GM18505 (cell line): ENCODE measurements at regions not wholly inside any gene's neighbourhood (a gene's known extent, or its start where the extent isn't known, plus 50 kb on each side); places are given as distances from the start of the nearest gene placed in this dataset.
"Not testable (repeated sequence)": the region's sequence is repeated elsewhere in the genome, so short reads cannot be mapped to it uniquely, and the experiment has no call there.

Experiments used
- ATAC-seq: cut with Tn5 transposase; IDR thresholded peaks from one replicate; pipeline ENCODE4 v1.9.1; 2021; ENCODE audit not compliant: unreplicated experiment
- POLR2A ChIP-seq: IDR thresholded peaks from 4 replicates; pipeline ENCODE4 v1.6.1; 2011; ENCODE audit warnings: borderline replicate concordance; ENCODE audit not compliant: insufficient read depth, insufficient read length; ENCODE audit errors: extremely low read depth

DNA sequence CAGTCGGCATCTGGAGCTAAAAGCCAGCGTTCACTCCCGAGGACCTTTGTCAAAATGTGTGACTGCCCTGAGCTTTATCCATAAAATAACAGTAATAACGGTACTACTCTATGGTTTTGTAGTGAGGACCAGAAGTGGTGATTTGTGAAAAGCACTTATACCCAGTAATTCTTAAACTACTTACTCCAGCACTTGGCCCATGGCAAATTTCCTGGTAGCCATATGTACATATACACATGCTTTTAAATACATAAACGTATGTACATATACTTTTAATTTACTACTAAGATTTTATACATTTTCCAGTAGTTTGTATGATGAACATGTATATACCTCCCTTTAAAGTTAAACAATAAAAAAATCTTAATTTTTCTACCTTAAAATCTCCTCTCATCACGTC lies 163.8 kb upstream of the TMEM132C start:
- TF ChIP-seq POLR2A = no peak
- no peak for ATAC-seq

DNA sequence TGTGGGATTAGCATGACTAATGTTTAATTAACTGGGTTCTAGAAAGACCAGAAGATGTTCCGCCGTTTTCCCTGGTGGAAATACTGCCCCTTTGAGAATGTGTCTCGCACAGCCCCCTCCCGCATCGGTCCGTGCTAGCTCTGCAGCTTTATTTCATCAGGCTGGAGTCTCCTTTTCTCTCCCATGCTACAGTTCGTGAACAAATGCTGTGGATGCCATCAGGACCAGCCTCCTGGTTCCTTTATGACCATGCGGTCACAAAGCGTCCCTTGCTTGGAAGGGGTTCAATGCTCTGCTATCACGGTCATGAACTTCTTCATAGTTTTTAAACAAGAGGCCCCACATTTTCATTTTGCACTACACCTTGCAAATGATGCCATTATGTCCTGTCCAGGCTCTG lies 157.7 kb upstream of the TMEM132C start:
- ATAC-seq = no peak
- TF ChIP-seq POLR2A = no peak

DNA sequence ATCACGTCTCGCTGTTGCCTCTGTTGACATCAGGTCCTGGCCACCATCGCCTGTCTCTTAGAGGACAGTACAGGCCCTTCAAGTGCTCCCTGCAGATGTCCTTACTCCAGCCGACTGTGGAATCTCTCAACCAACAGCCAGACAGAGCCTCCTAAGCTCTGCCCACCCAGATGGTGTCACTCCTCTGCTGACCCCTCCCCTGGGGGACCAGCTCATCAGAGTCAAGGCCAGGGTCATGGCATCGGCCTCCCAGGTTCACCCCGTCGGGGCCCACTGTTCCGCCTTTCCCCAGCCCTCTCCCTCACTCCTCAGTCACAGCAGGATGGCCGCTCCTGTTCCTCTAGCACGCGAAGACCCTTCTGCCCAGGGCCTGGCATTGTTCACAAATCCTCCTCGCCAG lies 157.3 kb upstream of the TMEM132C start:
- TF ChIP-seq POLR2A = no peak
- no peak for ATAC-seq

DNA sequence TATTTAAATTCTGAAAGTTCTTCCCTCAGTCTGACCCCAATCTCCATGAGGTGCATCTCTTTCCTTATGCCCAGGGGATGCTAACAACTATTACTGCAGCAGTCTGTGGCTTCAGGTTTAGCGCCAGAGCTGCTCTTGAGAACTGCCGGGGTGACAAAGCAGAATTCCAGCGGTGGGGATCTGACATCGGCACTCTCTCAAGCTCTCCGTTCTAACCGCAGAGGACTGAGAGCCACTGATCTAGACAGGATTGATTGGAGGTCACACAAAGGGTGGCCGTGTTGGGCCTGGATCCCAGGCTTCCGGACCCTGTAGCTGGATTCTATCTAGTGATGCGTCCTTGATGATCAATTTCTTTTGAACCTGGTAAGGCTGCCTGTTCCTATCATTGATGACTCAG lies 155.6 kb upstream of the TMEM132C start:
- ATAC-seq = no peak
- TF ChIP-seq POLR2A = no peak

DNA sequence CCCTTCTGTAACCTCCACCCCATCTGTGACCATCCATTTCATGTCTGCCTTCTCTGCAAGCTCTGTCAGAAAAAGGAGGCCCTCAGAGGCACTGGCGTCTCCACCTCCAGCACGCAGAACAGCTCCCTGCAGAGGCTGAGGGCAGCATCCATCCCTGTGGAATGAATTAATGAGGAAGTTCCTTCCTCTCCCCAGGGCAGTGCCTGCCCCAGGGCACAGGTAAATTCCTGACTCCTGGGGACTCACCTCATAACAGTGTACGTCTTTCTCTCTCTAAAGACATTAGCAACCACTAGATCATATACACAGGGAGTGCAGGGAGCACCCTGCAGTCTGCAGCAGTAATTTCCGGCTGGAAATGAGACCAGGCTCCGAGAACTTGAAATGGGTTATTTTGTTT lies 155.0 kb upstream of the TMEM132C start:
- TF ChIP-seq POLR2A = no peak
- no peak for ATAC-seq

DNA sequence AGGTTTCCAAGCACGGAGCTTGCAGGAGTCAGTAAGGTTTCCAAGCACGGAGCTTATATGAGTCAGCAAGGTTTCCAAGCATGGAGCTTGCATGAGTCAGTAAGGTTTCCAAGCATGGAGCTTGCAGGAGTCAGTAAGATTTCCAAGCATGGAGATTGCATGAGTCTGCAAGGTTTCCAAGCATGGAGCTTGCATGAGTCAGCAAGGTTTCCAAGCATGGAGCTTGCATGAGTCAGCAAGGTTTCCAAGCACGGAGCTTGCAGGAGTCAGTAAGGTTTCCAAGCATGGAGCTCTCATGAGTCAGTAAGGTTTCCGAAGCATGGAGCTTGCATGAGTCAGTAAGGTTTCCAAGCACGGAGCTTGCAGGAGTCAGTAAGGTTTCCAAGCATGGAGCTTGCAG lies 153.7 kb upstream of the TMEM132C start:
- not testable (repeated sequence) for ATAC-seq

DNA sequence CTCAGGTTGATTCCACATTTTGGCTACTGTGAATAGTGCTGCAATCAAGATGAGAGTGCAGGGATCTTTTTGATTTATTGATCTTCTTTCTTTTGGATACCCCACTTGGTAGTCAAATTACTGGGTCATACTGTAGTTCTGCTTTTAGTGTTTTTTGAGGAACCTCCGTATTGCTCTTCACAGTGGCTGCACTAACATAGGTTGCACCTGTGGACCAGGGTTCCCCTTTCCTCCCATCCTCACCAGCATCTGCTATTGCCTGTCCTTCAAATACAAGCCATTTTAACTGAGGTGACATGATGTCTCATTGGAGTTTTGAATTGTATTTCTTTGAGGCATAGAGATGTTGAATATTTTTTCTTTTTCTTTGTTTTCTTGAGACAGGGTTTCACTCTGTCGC lies 152.5 kb upstream of the TMEM132C start:
- no peak for ATAC-seq
- no peak for TF ChIP-seq POLR2A

DNA sequence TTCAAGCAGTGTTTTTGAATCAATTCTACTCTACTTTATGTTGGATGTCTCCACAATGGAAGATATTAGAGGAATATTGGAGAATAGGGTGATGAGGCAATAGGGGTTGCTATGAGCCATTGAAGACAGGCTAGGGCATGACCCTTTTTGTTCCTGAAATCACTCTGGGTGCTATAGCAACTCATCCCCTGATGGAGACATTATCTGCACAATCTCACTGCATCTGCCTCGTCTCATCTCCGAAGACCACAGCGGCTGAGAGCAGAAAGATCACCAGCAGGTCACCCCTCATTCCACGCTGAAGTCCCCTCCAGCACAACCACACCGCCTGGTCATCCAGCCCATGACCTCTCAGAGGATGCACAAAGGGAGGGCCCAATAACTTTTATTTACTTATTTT lies 150.4 kb upstream of the TMEM132C start:
- TF ChIP-seq POLR2A = no peak
- ATAC-seq = no peak

DNA sequence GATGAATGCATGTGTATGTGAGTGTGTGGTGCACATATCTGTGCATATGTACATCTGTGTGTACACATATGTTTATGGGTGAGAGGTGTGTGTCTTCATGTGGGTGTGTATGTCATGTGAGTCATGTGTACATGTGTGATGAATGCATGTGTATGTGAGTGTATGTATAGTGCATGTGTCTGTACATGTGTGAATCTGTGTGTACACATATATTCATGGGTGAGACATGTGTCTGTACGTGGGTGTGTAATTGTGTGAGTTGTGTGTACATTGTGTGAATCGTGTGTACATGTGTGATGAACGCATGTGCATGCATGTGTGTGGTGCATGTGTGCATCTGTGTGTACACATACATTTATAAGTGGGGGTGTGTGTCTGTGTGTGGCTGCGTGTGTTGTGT lies 146.9 kb upstream of the TMEM132C start:
- ATAC-seq = no peak
- TF ChIP-seq POLR2A = no peak

DNA sequence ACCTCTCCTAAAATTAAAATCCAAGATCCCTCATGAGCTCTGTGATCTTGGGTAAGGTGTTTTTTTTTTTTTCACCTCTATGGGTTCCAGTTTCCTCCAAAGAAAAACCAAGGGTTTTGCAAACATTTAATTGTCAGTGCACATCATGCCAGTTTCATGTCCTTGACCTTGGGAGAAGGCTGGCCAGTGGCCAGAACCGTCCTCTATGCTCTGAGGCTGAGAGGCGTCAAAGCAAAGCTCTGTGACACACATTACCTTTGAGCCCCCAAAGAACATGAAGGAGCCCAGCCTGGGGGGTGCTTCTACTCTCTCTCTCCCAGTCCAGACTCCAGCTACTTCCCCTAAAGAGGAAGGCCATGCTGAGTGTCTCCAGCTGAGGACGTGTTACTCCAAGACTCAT lies 145.5 kb upstream of the TMEM132C start:
- no peak for TF ChIP-seq POLR2A

DNA sequence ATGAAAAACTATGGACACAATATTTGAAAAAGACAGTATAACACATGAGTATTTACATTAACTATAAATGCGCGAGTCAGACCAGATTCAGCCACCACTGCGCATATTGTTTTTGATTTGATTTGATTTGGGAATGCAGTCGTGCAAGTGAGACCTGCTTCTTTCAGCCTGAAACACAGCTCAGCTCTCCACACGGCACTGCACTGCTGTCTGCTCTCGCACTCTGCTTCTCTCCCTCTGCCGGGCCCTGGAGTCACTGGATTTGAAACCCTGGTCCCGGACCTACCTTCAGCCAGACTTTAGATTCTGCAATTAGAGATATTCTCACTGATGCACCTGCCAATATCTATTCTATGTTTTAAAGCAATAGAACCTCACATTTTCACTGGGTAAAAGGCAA lies 143.9 kb upstream of the TMEM132C start:
- no peak for TF ChIP-seq POLR2A
- no peak for ATAC-seq

More for the DNA sequence above, 145.5 kb upstream of the TMEM132C start:
- no peak for ATAC-seq

DNA sequence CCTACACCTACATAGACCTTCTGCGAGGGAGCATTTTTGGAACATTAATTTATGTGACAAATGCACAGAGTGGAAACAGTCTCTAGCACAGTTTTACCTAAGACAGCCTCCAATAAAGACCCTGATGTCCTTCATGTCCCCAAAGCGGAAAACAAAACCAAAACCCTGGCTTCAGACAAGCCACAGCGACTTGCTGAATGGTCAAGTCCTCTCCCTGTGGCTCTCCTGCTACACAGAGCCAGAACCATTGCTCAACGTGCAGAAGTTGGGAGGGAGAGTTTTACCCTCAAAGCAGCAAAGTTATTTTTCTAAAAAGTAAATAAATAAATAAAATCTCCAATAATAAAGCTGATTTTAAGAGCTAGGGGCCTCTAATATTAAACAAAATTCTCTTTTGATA lies 135.0 kb upstream of the TMEM132C start:
- no peak for TF ChIP-seq POLR2A

DNA sequence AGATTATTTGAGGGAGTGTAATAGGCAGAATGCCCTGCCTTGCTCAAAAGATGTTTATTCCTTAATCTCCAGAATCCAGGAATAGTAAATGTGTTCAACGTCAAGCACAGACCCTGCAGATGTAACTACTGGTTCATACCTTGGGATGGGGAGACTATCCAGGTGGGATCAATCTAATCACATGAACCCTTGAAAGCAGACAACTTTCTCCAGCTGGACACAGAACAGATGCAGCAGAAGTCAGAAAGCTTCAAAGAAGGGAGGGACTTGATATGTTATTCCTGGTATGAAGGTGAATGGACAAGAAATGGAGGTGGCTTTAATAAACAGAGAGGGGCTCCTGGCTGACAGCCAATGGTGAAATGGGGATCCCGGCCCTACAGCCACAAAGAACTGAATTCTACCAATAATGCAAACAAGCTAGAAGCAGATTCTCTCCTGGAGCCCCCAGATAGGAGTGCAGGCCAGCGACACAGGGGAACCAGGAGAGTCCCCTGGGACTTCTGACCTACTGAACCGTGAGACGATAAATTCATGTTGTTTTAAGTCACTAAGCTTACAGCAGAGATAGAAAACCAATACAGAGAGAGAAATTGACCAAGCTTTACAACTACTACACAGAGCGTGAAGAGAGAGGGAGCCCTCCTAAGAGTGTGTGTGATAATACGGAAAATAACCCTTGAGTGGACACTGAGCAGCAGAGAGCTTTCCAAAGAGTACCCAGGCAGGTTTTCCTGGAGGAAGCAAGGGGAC lies 133.5 kb upstream of the TMEM132C start:
- no peak for ATAC-seq
- TF ChIP-seq POLR2A = no peak

More for the DNA sequence above, 135.0 kb upstream of the TMEM132C start:
- no peak for ATAC-seq

DNA sequence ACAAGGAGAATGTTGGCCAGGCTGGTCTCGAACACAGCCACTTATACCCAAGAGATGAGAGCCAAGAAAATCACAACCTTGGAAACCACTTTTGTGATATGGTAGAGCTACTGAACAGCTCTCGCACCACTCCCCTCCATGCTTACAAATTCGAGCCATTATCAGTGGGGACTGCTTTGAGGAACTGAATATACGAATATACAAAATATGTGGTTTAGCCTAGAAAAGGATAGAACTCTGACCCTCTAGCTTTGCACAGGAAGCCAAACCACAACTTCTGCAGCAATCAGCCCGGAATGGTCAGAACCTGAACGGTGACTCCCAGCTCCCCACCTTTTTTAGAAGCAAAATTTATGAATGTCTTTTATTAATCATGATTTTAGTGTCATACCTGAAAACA lies 129.8 kb upstream of the TMEM132C start:
- no peak for TF ChIP-seq POLR2A
- no peak for ATAC-seq

DNA sequence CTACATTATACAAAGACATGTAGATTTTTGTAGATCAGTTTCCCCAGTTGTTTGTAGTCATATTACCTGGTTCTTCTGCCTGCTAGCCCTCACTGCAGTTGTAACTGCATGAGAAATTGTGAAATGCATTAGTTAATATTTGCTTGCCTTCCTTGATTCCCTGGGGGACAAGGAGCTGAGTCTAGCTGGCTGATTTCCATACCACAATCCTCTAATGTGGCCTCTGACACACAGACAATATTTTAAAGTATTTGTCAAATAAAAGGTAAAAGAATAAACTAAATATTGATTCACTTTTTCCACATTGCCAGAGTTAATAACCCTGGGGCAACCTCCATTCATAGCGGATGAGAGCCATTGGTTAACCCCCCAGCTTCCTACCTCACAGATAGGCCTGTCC lies 128.8 kb upstream of the TMEM132C start:
- ATAC-seq = no peak
- TF ChIP-seq POLR2A = no peak
